ENCODE measurements at regions not wholly inside any gene's neighbourhood (a gene's known extent, or its start where the extent isn't known, plus 50 kb on each side); places are given as distances from the start of the nearest gene placed in this dataset.
A peak's percentile ranks its signal among the peaks of the same experiment; 100 is the strongest.
"Not testable (repeated sequence)": the region's sequence is repeated elsewhere in the genome, so short reads cannot be mapped to it uniquely, and the experiment has no call there.

- DNase-seq, result peak; percentile 35
Measured at GRCh38 chr3:13245615-13245978, 172.4 kb upstream of the IQSEC1 start.

GRCh38 chr3:13243586-13243985 is 170.4 kb upstream of the IQSEC1 start:
- no peak for DNase-seq

GRCh38 chr3:13242364-13242737 is 169.1 kb upstream of the IQSEC1 start:
- DNase-seq, result no peak

GRCh38 chr3:13241621-13242363 is 168.6 kb upstream of the IQSEC1 start:
- DNase-seq, result no peak

GRCh38 chr3:13240928-13241618 is 167.8 kb upstream of the IQSEC1 start:
- DNase-seq, result no peak

GRCh38 chr3:13239467-13239760 is 166.2 kb upstream of the IQSEC1 start:
- no peak for DNase-seq

- DNase-seq, result no peak
Measured at GRCh38 chr3:13238687-13239466, 165.6 kb upstream of the IQSEC1 start.

GRCh38 chr3:13237776-13238490 is 164.7 kb upstream of the IQSEC1 start:
- no peak for DNase-seq

GRCh38 chr3:13236557-13237173 is 163.4 kb upstream of the IQSEC1 start:
- DNase-seq, result no peak

GRCh38 chr3:13235897-13236296 is 162.7 kb upstream of the IQSEC1 start:
- no peak for DNase-seq

- DNase-seq, result no peak
Measured at GRCh38 chr3:13235079-13235478, 161.8 kb upstream of the IQSEC1 start.

- DNase-seq, result no peak
Measured at GRCh38 chr3:13234666-13235065, 161.4 kb upstream of the IQSEC1 start.

- DNase-seq, result peak; percentile 2
Measured at GRCh38 chr3:13233487-13234485, 160.6 kb upstream of the IQSEC1 start.

GRCh38 chr3:13231781-13232666 is 158.8 kb upstream of the IQSEC1 start:
- no peak for DNase-seq

GRCh38 chr3:13229273-13229949 is 156.2 kb upstream of the IQSEC1 start:
- DNase-seq, result peak; percentile 21

- no peak for DNase-seq
Measured at GRCh38 chr3:13228584-13228983, 155.4 kb upstream of the IQSEC1 start.

- not testable (repeated sequence) for DNase-seq
Measured at GRCh38 chr3:13228169-13228568, 154.9 kb upstream of the IQSEC1 start.

GRCh38 chr3:13227315-13228165 is 154.3 kb upstream of the IQSEC1 start:
- no peak for DNase-seq

GRCh38 chr3:13224967-13225366 is 151.7 kb upstream of the IQSEC1 start:
- DNase-seq, result no peak
